Right forelimb (tissue), 1 donor: ENCODE measurements at regions not wholly inside any gene's neighbourhood (a gene's known extent, or its start where the extent isn't known, plus 50 kb on each side); places are given as distances from the start of the nearest gene placed in this dataset.

Experiments
- DNase-seq: peaks from one replicate; pipeline ENCODE4 v3.0.0-alpha.2; 2018

GRCh38 chr1:172959571-172959970 is 91.2 kb downstream of the TNFSF18 start:
- DNase-seq: no peak

GRCh38 chr1:172960019-172960418 is 90.7 kb downstream of the TNFSF18 start:
- no peak for DNase-seq

- DNase-seq: no peak
Observed at GRCh38 chr1:172960454-172961208, 90.1 kb downstream of the TNFSF18 start.

GRCh38 chr1:172964864-172965263 is 85.9 kb downstream of the TNFSF18 start:
- no peak for DNase-seq

GRCh38 chr1:172966844-172967540 is 83.7 kb downstream of the TNFSF18 start:
- DNase-seq: no peak

- no peak for DNase-seq
Observed at GRCh38 chr1:172967936-172968335, 82.8 kb downstream of the TNFSF18 start.

- DNase-seq: no peak
Observed at GRCh38 chr1:172969611-172970010, 81.1 kb downstream of the TNFSF18 start.

GRCh38 chr1:172970186-172970585 is 80.6 kb downstream of the TNFSF18 start:
- no peak for DNase-seq

GRCh38 chr1:172971241-172971640 is 79.5 kb downstream of the TNFSF18 start:
- no peak for DNase-seq

GRCh38 chr1:172972258-172972657 is 78.5 kb downstream of the TNFSF18 start:
- DNase-seq: no peak

GRCh38 chr1:172973424-172973823 is 77.3 kb downstream of the TNFSF18 start:
- DNase-seq: no peak

- DNase-seq: no peak
Observed at GRCh38 chr1:172976222-172977041, 74.3 kb downstream of the TNFSF18 start.

GRCh38 chr1:172977296-172978017 is 73.3 kb downstream of the TNFSF18 start:
- no peak for DNase-seq

- no peak for DNase-seq
Observed at GRCh38 chr1:172978595-172978994, 72.1 kb downstream of the TNFSF18 start.

- DNase-seq: no peak
Observed at GRCh38 chr1:172979828-172980227, 70.9 kb downstream of the TNFSF18 start.

GRCh38 chr1:172980456-172980855 is 70.3 kb downstream of the TNFSF18 start:
- DNase-seq: no peak

GRCh38 chr1:172980971-172981370 is 69.8 kb downstream of the TNFSF18 start:
- DNase-seq: no peak
